ENCODE measurements at regions not wholly inside any gene's neighbourhood (a gene's known extent, or its start where the extent isn't known, plus 50 kb on each side); places are given as distances from the start of the nearest gene placed in this dataset.

DNA sequence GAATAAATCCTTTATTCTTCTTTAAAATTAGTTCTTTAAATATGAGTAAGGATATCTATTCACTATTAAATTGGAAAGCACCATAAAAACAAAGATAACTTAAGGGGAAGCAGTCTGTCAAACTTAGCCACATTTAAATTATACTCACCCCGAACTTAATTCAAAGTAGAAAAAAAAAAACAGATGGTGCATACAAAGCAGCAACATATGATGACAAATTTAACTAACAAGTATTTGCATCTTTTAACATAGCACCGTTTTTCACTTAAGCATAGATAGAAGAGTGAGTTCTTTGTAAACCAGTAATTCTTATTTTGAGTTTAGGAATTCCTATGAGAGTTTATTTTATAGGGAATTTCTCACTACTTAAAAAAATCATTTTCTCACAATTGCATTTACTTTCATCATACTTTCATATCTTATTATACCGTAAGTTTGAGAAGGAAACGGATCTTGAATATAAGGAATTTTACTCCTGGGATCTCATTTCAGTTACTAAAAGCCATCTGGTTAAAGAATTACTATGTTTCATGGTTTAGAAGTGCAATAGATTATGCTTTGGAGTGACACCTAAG, 828.2 kb upstream of the MAP3K7 start:
- no peak for DNase-seq (ENCODE audit: low spot score)
- TF ChIP-seq, protein P1, sequence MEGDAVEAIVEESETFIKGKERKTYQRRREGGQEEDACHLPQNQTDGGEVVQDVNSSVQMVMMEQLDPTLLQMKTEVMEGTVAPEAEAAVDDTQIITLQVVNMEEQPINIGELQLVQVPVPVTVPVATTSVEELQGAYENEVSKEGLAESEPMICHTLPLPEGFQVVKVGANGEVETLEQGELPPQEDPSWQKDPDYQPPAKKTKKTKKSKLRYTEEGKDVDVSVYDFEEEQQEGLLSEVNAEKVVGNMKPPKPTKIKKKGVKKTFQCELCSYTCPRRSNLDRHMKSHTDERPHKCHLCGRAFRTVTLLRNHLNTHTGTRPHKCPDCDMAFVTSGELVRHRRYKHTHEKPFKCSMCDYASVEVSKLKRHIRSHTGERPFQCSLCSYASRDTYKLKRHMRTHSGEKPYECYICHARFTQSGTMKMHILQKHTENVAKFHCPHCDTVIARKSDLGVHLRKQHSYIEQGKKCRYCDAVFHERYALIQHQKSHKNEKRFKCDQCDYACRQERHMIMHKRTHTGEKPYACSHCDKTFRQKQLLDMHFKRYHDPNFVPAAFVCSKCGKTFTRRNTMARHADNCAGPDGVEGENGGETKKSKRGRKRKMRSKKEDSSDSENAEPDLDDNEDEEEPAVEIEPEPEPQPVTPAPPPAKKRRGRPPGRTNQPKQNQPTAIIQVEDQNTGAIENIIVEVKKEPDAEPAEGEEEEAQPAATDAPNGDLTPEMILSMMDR (IDR thresholded peaks at IDR 0.05): no peak
- no peak for ATAC-seq (ENCODE audit: low FRiP score)

DNA sequence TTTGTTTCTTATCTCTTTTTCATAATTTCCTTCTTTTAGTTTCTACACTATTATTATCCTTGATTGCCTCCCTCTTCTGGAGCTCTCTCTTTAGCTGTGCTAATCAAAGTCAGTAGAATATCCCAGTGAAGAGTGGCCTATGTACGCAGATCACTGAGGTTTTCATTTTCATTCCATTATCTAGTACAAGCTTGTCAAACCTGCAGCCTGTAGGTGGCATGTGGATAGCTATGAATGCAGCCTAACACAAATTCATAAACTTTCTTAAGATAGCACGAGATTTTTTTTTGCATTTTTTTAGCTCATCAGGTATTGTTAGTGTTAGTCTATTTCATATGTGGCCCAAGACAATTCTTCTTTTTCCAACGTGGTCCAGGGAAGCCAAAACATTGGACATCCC, 825.7 kb upstream of the MAP3K7 start:
- TF ChIP-seq, protein P1 (IDR thresholded peaks at IDR 0.05): no peak
- DNase-seq (ENCODE audit: low spot score) (no peak), ATAC-seq (ENCODE audit: low FRiP score) (no peak)

DNA sequence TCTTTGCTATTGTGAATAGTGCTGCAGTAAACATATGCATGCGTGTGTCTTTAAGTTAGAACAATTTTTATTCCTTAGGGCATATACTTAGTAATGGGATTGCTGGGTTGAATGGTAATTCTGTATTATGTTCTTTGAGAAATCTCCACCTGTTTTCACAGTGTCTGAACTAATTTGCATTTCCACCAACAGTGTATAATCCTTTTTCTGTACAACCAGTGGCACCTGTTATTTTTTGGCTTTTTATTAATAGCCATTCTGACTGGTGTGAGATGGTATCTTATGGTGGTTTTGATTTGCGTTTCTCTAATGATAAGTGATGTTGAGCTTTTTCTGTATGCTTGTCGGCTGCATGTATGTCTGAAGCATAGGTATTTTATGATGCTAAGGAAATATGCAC, 820.8 kb upstream of the MAP3K7 start:
- TF ChIP-seq, protein P1 (IDR thresholded peaks at IDR 0.05): no peak
- DNase-seq (ENCODE audit: low spot score) (no peak), ATAC-seq (ENCODE audit: low FRiP score) (no peak)

DNA sequence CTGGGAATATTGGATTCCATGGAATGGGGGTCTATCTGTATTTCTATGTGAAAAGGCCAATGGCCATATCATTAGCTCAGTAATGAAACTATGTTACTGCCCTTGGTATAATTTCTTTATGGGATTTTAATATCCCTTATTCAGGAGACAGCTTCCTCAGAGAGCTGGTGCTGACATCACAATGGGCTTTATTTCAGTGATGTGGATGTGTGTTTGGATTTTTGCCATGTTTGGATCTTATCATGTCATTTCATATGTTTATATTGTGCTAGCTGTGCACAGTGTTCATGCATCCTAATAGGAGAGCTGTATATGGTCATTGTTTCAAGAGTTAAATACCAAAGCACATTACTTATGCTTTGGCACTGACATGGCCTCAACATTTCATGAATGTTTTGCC, 806.1 kb upstream of the MAP3K7 start:
- no peak for DNase-seq (ENCODE audit: low spot score)
- ATAC-seq (ENCODE audit: low FRiP score): no peak
- TF ChIP-seq, protein P1 (IDR thresholded peaks at IDR 0.05): no peak

DNA sequence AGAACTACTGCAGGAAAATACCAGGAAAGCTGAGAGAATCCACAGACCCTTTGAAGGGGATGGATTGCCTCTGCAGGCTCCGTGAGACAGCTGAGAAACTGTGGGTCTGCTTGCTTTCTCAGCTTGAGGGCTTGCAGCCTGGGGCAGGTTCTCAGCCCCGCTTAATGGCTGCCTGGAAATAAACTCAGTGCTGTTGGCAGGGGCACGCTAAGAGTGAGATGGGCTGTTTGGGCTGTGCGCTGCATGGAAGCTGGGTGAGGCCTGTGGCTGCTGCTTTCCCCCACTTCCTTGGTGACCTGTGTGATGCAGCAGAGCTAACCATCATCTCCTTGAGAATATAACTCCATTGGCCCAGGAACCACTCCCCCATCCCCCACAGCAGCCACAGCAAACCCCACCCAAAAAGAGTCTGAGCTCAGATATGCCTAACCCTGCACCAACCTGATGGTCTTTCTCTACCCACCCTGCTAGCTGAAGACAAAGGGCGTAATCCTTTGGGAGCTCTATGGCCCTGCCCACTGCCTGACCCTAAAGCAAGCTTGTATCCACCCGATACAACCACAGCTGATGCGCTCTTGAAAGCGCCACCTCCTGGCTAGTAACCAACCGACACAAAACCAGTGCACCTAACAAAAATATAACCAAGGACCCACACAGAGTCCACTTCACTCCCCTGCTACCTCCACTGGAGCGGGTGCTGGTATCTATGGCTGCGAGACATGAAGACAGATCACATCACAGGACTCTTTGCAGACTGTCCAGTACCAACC, 800.6 kb upstream of the MAP3K7 start:
- DNase-seq (ENCODE audit: low spot score) (no peak), ATAC-seq (ENCODE audit: low FRiP score) (no peak)
- TF ChIP-seq, protein P1 (IDR thresholded peaks at IDR 0.05): no peak

DNA sequence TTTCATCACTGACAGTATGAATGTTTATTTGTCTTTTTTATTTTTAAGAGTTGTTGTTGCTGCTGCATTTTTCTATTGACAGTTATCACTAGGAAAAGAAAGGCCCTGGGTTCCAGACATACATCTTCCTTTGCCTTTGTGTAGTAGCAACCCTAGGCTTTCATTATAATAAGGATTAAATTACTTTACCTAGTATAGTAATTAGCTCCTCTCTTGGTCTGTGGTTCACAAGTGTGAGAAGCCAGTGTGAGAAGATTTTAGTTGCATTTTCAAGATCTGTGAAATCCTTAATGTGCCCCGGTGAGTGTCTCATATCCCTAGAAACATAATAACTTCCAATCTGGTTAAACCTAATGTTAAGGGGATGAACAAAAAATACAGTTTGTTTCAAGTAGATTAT, 799.3 kb upstream of the MAP3K7 start:
- TF ChIP-seq, protein P1 (IDR thresholded peaks at IDR 0.05): no peak
- ATAC-seq (ENCODE audit: low FRiP score) (no peak), DNase-seq (ENCODE audit: low spot score) (no peak)

DNA sequence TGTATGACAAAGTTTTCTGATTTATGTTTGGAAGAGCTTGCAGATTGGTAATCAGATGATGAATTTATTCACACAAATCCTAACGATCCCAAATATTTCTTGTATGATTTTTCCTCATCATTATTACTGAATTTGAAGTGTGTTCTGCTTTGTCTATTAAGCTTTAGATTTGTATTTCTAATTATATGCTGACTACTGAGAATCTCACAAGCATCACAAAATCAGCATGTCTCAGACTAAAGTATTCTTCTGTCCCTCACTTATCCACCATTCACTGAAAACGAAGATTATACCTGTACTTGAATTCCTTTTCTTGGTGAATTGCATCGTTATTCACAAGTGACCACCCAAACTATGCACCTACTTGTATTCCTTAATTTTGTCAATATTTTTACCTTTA, 796.3 kb upstream of the MAP3K7 start:
- no peak for DNase-seq (ENCODE audit: low spot score)
- no peak for ATAC-seq (ENCODE audit: low FRiP score)
- TF ChIP-seq, protein P1 (IDR thresholded peaks at IDR 0.05): no peak
